Keratinocyte (primary cell): ENCODE measurements at regions not wholly inside any gene's neighbourhood (a gene's known extent, or its start where the extent isn't known, plus 50 kb on each side); places are given as distances from the start of the nearest gene placed in this dataset.

Experiments used
- DNase-seq: peaks from one replicate; pipeline ENCODE4 v3.0.0-alpha.2; 2011; ENCODE audit warnings: low read depth, missing footprints, low spot score
- FAIRE-seq: peaks from 2 replicates; lab custom pipeline; 2011; peaks lifted over from hg19 to GRCh38; lab: Jason Lieb, UNC
- H2AFZ ChIP-seq: 2 replicates; pipeline ENCODE4 v1.6.0; 2012; ENCODE audit warnings: low read length, control low read depth, inconsistent platforms; ENCODE audit not compliant: control insufficient read depth
- H3K27ac ChIP-seq: 2 replicates; pipeline ENCODE4 v1.5.1; 2011; ENCODE audit warnings: low read length; ENCODE audit not compliant: control insufficient read depth, insufficient read depth
- H3K27me3 ChIP-seq: 3 replicates; pipeline ENCODE4 v1.6.0; 2011; ENCODE audit warnings: low read length; ENCODE audit not compliant: control insufficient read depth, insufficient read depth; ENCODE audit errors: extremely low read depth
- H3K36me3 ChIP-seq, 2 experiments: 2 replicates in 1 of 2; 3 replicates in 1 of 2; pipeline ENCODE4 v1.5.1; 2011; ENCODE audit warnings: low read length in 2 of 2, mild to moderate bottlenecking in 1 of 2; ENCODE audit not compliant: control insufficient read depth in 2 of 2, insufficient read depth in 2 of 2; ENCODE audit errors: extremely low read depth in 1 of 2
- H3K4me1 ChIP-seq: 3 replicates; pipeline ENCODE4 v1.5.1; 2011; ENCODE audit warnings: low read length; ENCODE audit not compliant: control insufficient read depth, insufficient read depth; ENCODE audit errors: extremely low read depth
- H3K4me2 ChIP-seq: 3 replicates; pipeline ENCODE4 v1.6.0; 2011; ENCODE audit warnings: low read depth, low read length; ENCODE audit not compliant: control insufficient read depth, insufficient read depth; ENCODE audit errors: extremely low read depth
- H3K4me3 ChIP-seq, 3 experiments: fragments of 200-600 bp in 1 of 3; sonication (generic) in 1 of 3; 2 replicates in 2 of 3; 3 replicates in 1 of 3; pipeline ENCODE4 v1.5.1; 2011 to 2016; ENCODE audit warnings: low read length in 3 of 3, mild to moderate bottlenecking in 3 of 3, control low read depth in 2 of 3, inconsistent platforms in 1 of 3, low read depth in 1 of 3, mixed read lengths in 1 of 3, mixed run types in 1 of 3, moderate library complexity in 1 of 3; ENCODE audit not compliant: control insufficient read depth in 2 of 3, insufficient read depth in 2 of 3; ENCODE audit errors: extremely low read depth in 1 of 3
- H3K79me2 ChIP-seq: 2 replicates; pipeline ENCODE4 v1.6.0; 2012; ENCODE audit warnings: low read length; ENCODE audit not compliant: control insufficient read depth, insufficient read depth
- H3K9ac ChIP-seq: 3 replicates; pipeline ENCODE4 v1.6.0; 2011; ENCODE audit warnings: low read length; ENCODE audit not compliant: control insufficient read depth, insufficient read depth; ENCODE audit errors: extremely low read depth
- H3K9me1 ChIP-seq: 3 replicates; pipeline ENCODE4 v1.6.0; 2011; ENCODE audit warnings: low read length; ENCODE audit not compliant: control insufficient read depth, insufficient read depth; ENCODE audit errors: extremely low read depth
- H3K9me3 ChIP-seq: 2 replicates; pipeline ENCODE4 v1.5.1; 2012; ENCODE audit warnings: low read depth, low read length; ENCODE audit not compliant: control insufficient read depth
- H4K20me1 ChIP-seq: 3 replicates; pipeline ENCODE4 v1.6.0; 2011; ENCODE audit warnings: low read length; ENCODE audit not compliant: control insufficient read depth, insufficient read depth; ENCODE audit errors: extremely low read depth
- EZH2 ChIP-seq: IDR thresholded peaks from one replicate; pipeline ENCODE4 v1.6.1; 2012; ENCODE audit warnings: inconsistent platforms, mild to moderate bottlenecking, low read length, moderate library complexity
- dilution Hi-C: fragments of 300-500 bp; cut with MboI; formaldehyde crosslinking; loops from one replicate; pipeline ENCODE4 v1.7.0; 2020; ENCODE audit warnings: low sequenced_read_pairs; ENCODE audit not compliant: extremely low pct_ligation_motif_present
- TF ChIP-seq, protein P1 (sequence below), 3 experiments: IDR thresholded peaks in 1 of 3; conservative IDR thresholded peaks in 1 of 3; optimal IDR thresholded peaks in 1 of 3; 2 replicates in 2 of 3; 3 replicates in 1 of 3; pipeline versions ENCODE3 to v1.5.1; 2011; ENCODE audit warnings: low read length in 3 of 3, mild to moderate bottlenecking in 3 of 3, moderate library complexity in 2 of 3, control low read depth in 1 of 3, inconsistent platforms in 1 of 3; ENCODE audit not compliant: insufficient read depth in 2 of 3; ENCODE audit errors: extremely low read depth in 1 of 3

- H3K27me3 ChIP-seq, result no peaks in the 10 kb centered on the region
- dilution Hi-C loops, result no loop called here
- H3K79me2 ChIP-seq, result no peaks in the 10 kb centered on the region
- H3K36me3 ChIP-seq, result no peaks in the 10 kb centered on the region
- FAIRE-seq (no peak), DNase-seq (no peak)
- no peaks in the 10 kb centered on the region for H4K20me1 ChIP-seq
- H3K4me3 ChIP-seq, result no peak overlapping the region
- peaks cover 12% of the 10 kb centered on the region for H3K4me1 ChIP-seq
- no peak overlapping the region for H3K4me2 ChIP-seq
- H3K9me1 ChIP-seq, result no peaks in the 10 kb centered on the region
- no peak overlapping the region for H3K9ac ChIP-seq
- H2AFZ ChIP-seq, result no peak overlapping the region
- no peaks in the 10 kb centered on the region for H3K9me3 ChIP-seq
- no peak for TF ChIP-seq EZH2
- TF ChIP-seq, protein P1, sequence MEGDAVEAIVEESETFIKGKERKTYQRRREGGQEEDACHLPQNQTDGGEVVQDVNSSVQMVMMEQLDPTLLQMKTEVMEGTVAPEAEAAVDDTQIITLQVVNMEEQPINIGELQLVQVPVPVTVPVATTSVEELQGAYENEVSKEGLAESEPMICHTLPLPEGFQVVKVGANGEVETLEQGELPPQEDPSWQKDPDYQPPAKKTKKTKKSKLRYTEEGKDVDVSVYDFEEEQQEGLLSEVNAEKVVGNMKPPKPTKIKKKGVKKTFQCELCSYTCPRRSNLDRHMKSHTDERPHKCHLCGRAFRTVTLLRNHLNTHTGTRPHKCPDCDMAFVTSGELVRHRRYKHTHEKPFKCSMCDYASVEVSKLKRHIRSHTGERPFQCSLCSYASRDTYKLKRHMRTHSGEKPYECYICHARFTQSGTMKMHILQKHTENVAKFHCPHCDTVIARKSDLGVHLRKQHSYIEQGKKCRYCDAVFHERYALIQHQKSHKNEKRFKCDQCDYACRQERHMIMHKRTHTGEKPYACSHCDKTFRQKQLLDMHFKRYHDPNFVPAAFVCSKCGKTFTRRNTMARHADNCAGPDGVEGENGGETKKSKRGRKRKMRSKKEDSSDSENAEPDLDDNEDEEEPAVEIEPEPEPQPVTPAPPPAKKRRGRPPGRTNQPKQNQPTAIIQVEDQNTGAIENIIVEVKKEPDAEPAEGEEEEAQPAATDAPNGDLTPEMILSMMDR (optimal IDR thresholded peaks at IDR 0.05 in 1 of 3, IDR thresholded peaks at IDR 0.05 in 1 of 3, conservative IDR thresholded peaks at IDR 0.05 in 1 of 3; ENCODE audit: extremely low read depth in 1 of 3, insufficient read depth in 2 of 3, low read length in 3 of 3), result no peak
- H3K27ac ChIP-seq, result no peak overlapping the region
These were observed 153.3 kb downstream of the COL6A3 start for GRCh38 chr2:237260686-237261085.

GRCh38 chr2:237261327-237261726 is 152.6 kb downstream of the COL6A3 start:
- Histone ChIP-seq H3K4me3 (no peak overlapping the region), H3K4me2 (no peak overlapping the region), H3K27ac (no peak overlapping the region), H3K9me1 (no peaks in the 10 kb centered on the region), H4K20me1 (no peaks in the 10 kb centered on the region), H3K9ac (no peak overlapping the region), H3K36me3 (no peaks in the 10 kb centered on the region), H3K27me3 (no peaks in the 10 kb centered on the region), H3K4me1 (peaks cover 12% of the 10 kb centered on the region), H2AFZ (no peak overlapping the region), H3K9me3 (no peaks in the 10 kb centered on the region), H3K79me2 (no peaks in the 10 kb centered on the region)
- no peak for FAIRE-seq
- TF ChIP-seq, protein P1 (optimal IDR thresholded peaks at IDR 0.05 in 1 of 3, IDR thresholded peaks at IDR 0.05 in 1 of 3, conservative IDR thresholded peaks at IDR 0.05 in 1 of 3; ENCODE audit: extremely low read depth in 1 of 3, insufficient read depth in 2 of 3, low read length in 3 of 3), result no peak
- TF ChIP-seq EZH2, result no peak
- dilution Hi-C loops, result no loop called here
- DNase-seq, result no peak
